ENCODE measurements at regions not wholly inside any gene's neighbourhood (a gene's known extent, or its start where the extent isn't known, plus 50 kb on each side); places are given as distances from the start of the nearest gene placed in this dataset.

DNA sequence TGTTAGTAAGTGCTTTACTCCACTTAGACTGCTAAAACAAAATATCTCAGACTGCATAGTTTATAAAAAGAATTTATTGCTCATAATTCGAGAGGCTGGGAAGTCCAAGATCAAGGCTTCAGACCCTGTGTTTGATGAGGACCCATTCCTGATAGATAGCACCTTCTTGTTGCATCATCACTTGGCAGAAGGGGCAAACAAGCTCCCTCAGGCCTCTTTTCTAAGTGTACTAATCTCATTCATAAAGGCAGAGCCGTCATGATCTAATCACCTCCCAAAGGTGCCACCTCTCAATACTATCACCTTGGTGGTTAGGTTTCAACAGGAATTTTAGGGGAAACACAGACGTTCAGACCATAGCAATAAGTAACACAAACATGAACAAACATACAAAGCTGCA is 55.4 kb downstream of the CRPPA start:
- Histone ChIP-seq H2BK120ac (ENCODE audit: low read depth, low read length) (no peak overlapping the region), H2AK5ac (ENCODE audit: low read depth, low read length) (no peak overlapping the region), H3K56ac (ENCODE audit: extremely low read depth, insufficient read depth, low read length) (no peak overlapping the region), H4K20me1 (ENCODE audit: insufficient read depth, low read length) (no peaks in the 10 kb centered on the region), H4K91ac (ENCODE audit: insufficient read depth, low read depth, low read length) (no peak overlapping the region), H3K27me3 (ENCODE audit: control insufficient read depth, insufficient read depth, low read length) (no peaks in the 10 kb centered on the region), H3K36me3 (ENCODE audit: control insufficient read depth, insufficient read depth, low read length) (no peaks in the 10 kb centered on the region), H3K4me3 (ENCODE audit: insufficient read depth, low read depth, low read length) (no peak overlapping the region), H3K9me1 (ENCODE audit: insufficient read depth, low read length) (no peaks in the 10 kb centered on the region), H3K79me1 (ENCODE audit: low read depth in 1 of 2, low read length in 2 of 2) (no peaks in the 10 kb centered on the region), H3K27ac (ENCODE audit: insufficient read depth, low read length) (no peak overlapping the region), H3K4me1 (ENCODE audit: control insufficient read depth, insufficient read depth, low read length) (no peaks in the 10 kb centered on the region), H3K23ac (ENCODE audit: low read depth, low read length) (no peak overlapping the region), H2AFZ (replicated peaks; ENCODE audit: low read length, poor library complexity) (no peak overlapping the region), H3K9me3 (ENCODE audit: control insufficient read depth, insufficient read depth, low read length) (peaks cover 4% of the 10 kb centered on the region; the same call in 1 of the 2 replicates), H3K4me2 (ENCODE audit: low read depth, low read length) (no peak overlapping the region), H2BK20ac (ENCODE audit: low read depth, low read length) (no peak overlapping the region), H2BK5ac (ENCODE audit: low read depth, low read length, poor library complexity, severe bottlenecking) (no peak overlapping the region), H4K8ac (ENCODE audit: low read depth in 2 of 2, low read length in 2 of 2) (no peak overlapping the region), H2BK15ac (ENCODE audit: low read depth, low read length) (no peak overlapping the region), H4K5ac (ENCODE audit: low read depth, low read length) (no peak overlapping the region), H3K9ac (ENCODE audit: low read depth, low read length) (no peak overlapping the region), H3K14ac (replicated peaks; ENCODE audit: low read depth, low read length) (no peak overlapping the region), H2AK9ac (replicated peaks; ENCODE audit: low read depth, low read length, poor library complexity) (no peak overlapping the region), H3K18ac (ENCODE audit: low read depth, low read length) (no peak overlapping the region), H3K4ac (ENCODE audit: low read depth, low read length) (no peak overlapping the region)
- dilution Hi-C loops (cut with HindIII; ENCODE audit: low sequenced_read_pairs, unreplicated experiment) (no loop called here), in situ Hi-C loops (cut with MboI; ENCODE audit: low sequenced_read_pairs) (no loop called here), intact Hi-C loops (cut with micrococcal nuclease) (no loop called here)
- TF ChIP-seq MAZ (IDR thresholded peaks at IDR 0.05; ENCODE audit: borderline replicate concordance, low read depth, low read length) (no peak), RFX5 (IDR thresholded peaks at IDR 0.05; ENCODE audit: low read depth, low read length) (no peak), RCOR1 (IDR thresholded peaks at IDR 0.05; ENCODE audit: insufficient replicate concordance, low read length) (no peak)
- DNase-seq (no peak), ATAC-seq (ENCODE audit: low read depth) (no peak)
- CTCF ChIA-PET = no interaction called here
- no TSS peak for BruUV-seq (replicated peaks)
- POLR2A ChIA-PET (ENCODE audit: unreplicated experiment) = no interaction called here
- WGBS, 2 experiments (ENCODE audit: extremely low coverage in 2 of 2, insufficient read length in 1 of 2) = no CpG with 5 or more reads among the region's 3 CpGs
